NCI-H1417 treated with DMSO at 0.1 percent for 48 hours (cell line): ENCODE measurements at regions not wholly inside any gene's neighbourhood (a gene's known extent, or its start where the extent isn't known, plus 50 kb on each side); places are given as distances from the start of the nearest gene placed in this dataset.
"Not testable (repeated sequence)": the region's sequence is repeated elsewhere in the genome, so short reads cannot be mapped to it uniquely, and the experiment has no call there.

Experiments
- DNase-seq: peaks from one replicate; lab custom pipeline; 2025; lab: John Stamatoyannopoulos, UW

- no peak for DNase-seq
These were observed 119.5 kb upstream of the TNRC6C start for GRCh38 chr17:77838748-77839697.

GRCh38 chr17:77839698-77840512 is 118.6 kb upstream of the TNRC6C start:
- DNase-seq = no peak

GRCh38 chr17:77840513-77841165 is 117.9 kb upstream of the TNRC6C start:
- DNase-seq = no peak

- DNase-seq = no peak
These were observed 116.6 kb upstream of the TNRC6C start for GRCh38 chr17:77841742-77842527.

GRCh38 chr17:77842528-77843147 is 115.9 kb upstream of the TNRC6C start:
- DNase-seq = no peak

GRCh38 chr17:77843255-77843895 is 115.1 kb upstream of the TNRC6C start:
- DNase-seq = not testable (repeated sequence)

GRCh38 chr17:77843896-77844295 is 114.6 kb upstream of the TNRC6C start:
- DNase-seq = no peak

GRCh38 chr17:77844681-77845080 is 113.8 kb upstream of the TNRC6C start:
- DNase-seq = no peak

GRCh38 chr17:77845541-77846225 is 112.8 kb upstream of the TNRC6C start:
- no peak for DNase-seq

- DNase-seq = no peak
These were observed 111.9 kb upstream of the TNRC6C start for GRCh38 chr17:77846531-77847085.

- DNase-seq = no peak
These were observed 111.0 kb upstream of the TNRC6C start for GRCh38 chr17:77847221-77848085.

- DNase-seq = no peak
These were observed 110.2 kb upstream of the TNRC6C start for GRCh38 chr17:77848257-77848656.

GRCh38 chr17:77849239-77849638 is 109.3 kb upstream of the TNRC6C start:
- no peak for DNase-seq

- no peak for DNase-seq
These were observed 106.6 kb upstream of the TNRC6C start for GRCh38 chr17:77851921-77852320.

- no peak for DNase-seq
These were observed 105.8 kb upstream of the TNRC6C start for GRCh38 chr17:77852731-77853130.

GRCh38 chr17:77853191-77853977 is 105.1 kb upstream of the TNRC6C start:
- no peak for DNase-seq

GRCh38 chr17:77854083-77854758 is 104.3 kb upstream of the TNRC6C start:
- no peak for DNase-seq
